RWPE1 (cell line): ENCODE measurements at regions not wholly inside any gene's neighbourhood (a gene's known extent, or its start where the extent isn't known, plus 50 kb on each side); places are given as distances from the start of the nearest gene placed in this dataset.

ENCODE experiments used
- CTCF ChIA-PET: fragments of 350-600 bp; sonication (Branson Sonifier 250); formaldehyde crosslinking; extraction: SDS; loops from one replicate; lab custom pipeline; 2021; lab: Yijun Ruan, JAX
- POLR2A ChIA-PET: fragments of 400-600 bp; formaldehyde crosslinking; extraction: SDS; loops from one replicate; lab custom pipeline; 2020; ENCODE audit warnings: antibody characterized with exemption; ENCODE audit not compliant: low non-redundant PET; lab: Yijun Ruan, JAX
- DNase-seq: peaks from one replicate; pipeline ENCODE4 v3.0.0; 2012; ENCODE audit warnings: low spot score
- H3K27ac ChIP-seq: fragments of 450-650 bp; 2 replicates; pipeline ENCODE4 v1.5.1; 2017
- CTCF ChIP-seq: fragments of 450-650 bp; conservative IDR thresholded peaks from 2 replicates; pipeline ENCODE4 v1.5.1; 2017; ENCODE audit warnings: low read depth, mild to moderate bottlenecking

GRCh38 chr22:48270731-48271130, 1508.3 kb downstream of the TBC1D22A start:
- DNase-seq = no peak
- H3K27ac ChIP-seq = no peak overlapping the region
- no peak for TF ChIP-seq CTCF
- ChIA-PET POLR2A (no interaction called here), CTCF (no interaction called here)

GRCh38 chr22:48268771-48269552, 1506.5 kb downstream of the TBC1D22A start:
- ChIA-PET POLR2A (no interaction called here), CTCF (no interaction called here)
- DNase-seq = no peak
- H3K27ac ChIP-seq = no peak overlapping the region
- no peak for TF ChIP-seq CTCF

- CTCF ChIA-PET = no interaction called here
- DNase-seq = no peak
- POLR2A ChIA-PET = no interaction called here
- no peak overlapping the region for H3K27ac ChIP-seq
- TF ChIP-seq CTCF = no peak
Observed at GRCh38 chr22:48268293-48268692, 1505.8 kb downstream of the TBC1D22A start.

- CTCF ChIA-PET = no interaction called here
- no peak for TF ChIP-seq CTCF
- no peak overlapping the region for H3K27ac ChIP-seq
- no peak for DNase-seq
- POLR2A ChIA-PET = no interaction called here
Observed at GRCh38 chr22:48267681-48268080, 1505.2 kb downstream of the TBC1D22A start.

GRCh38 chr22:48265000-48265625, 1502.7 kb downstream of the TBC1D22A start:
- TF ChIP-seq CTCF = no peak
- POLR2A ChIA-PET = no interaction called here
- H3K27ac ChIP-seq = no peak overlapping the region
- CTCF ChIA-PET = no interaction called here
- DNase-seq = no peak

- POLR2A ChIA-PET = no interaction called here
- no peak for TF ChIP-seq CTCF
- H3K27ac ChIP-seq = no peak overlapping the region
- no peak for DNase-seq
- CTCF ChIA-PET = no interaction called here
Observed at GRCh38 chr22:48264586-48264985, 1502.1 kb downstream of the TBC1D22A start.
